KMS-11 (cell line): ENCODE measurements at regions not wholly inside any gene's neighbourhood (a gene's known extent, or its start where the extent isn't known, plus 50 kb on each side); places are given as distances from the start of the nearest gene placed in this dataset.

ENCODE experiments used
- H2AFZ ChIP-seq: fragments of 200-600 bp; sonication (generic); 2 replicates; pipeline ENCODE4 v1.6.1; 2016; ENCODE audit warnings: antibody characterized with exemption, mixed run types, low read depth
- H3K27ac ChIP-seq: fragments of 200-600 bp; sonication (generic); 2 replicates; pipeline ENCODE4 v1.6.1; 2016; ENCODE audit warnings: mild to moderate bottlenecking, mixed run types
- H3K27me3 ChIP-seq: fragments of 200-600 bp; sonication (generic); 2 replicates; pipeline ENCODE4 v1.6.1; 2017; ENCODE audit warnings: mild to moderate bottlenecking, low read depth, mixed run types, moderate library complexity; ENCODE audit not compliant: insufficient read depth
- H3K36me3 ChIP-seq: fragments of 200-600 bp; sonication (generic); 2 replicates; pipeline ENCODE4 v1.6.1; 2017; ENCODE audit warnings: mild to moderate bottlenecking, mixed run types; ENCODE audit not compliant: insufficient read depth
- H3K4me1 ChIP-seq: fragments of 200-600 bp; sonication (generic); 2 replicates; pipeline ENCODE4 v1.6.1; 2016; ENCODE audit warnings: mild to moderate bottlenecking, low read depth, mixed run types; ENCODE audit not compliant: poor library complexity, severe bottlenecking
- H3K4me2 ChIP-seq: fragments of 200-600 bp; sonication (generic); 2 replicates; pipeline ENCODE4 v1.7.0; 2016; ENCODE audit warnings: mild to moderate bottlenecking, mixed run types
- H3K4me3 ChIP-seq: fragments of 200-600 bp; sonication (generic); IDR thresholded peaks from 2 replicates; pipeline ENCODE4 v1.6.1; 2017; ENCODE audit warnings: low read depth, low read length, mixed read lengths; ENCODE audit not compliant: insufficient read depth
- H3K79me2 ChIP-seq: fragments of 200-600 bp; sonication (generic); 2 replicates; pipeline ENCODE4 v1.6.1; 2016; ENCODE audit warnings: low read depth, mixed run types; ENCODE audit not compliant: insufficient read depth
- H3K9ac ChIP-seq: fragments of 200-600 bp; sonication (generic); 2 replicates; pipeline ENCODE4 v1.6.1; 2016; ENCODE audit warnings: mild to moderate bottlenecking, mixed run types
- H4K20me1 ChIP-seq: fragments of 200-600 bp; sonication (generic); 2 replicates; pipeline ENCODE4 v1.6.1; 2016; ENCODE audit warnings: mild to moderate bottlenecking, mixed run types; ENCODE audit not compliant: insufficient read depth
- CTCF ChIP-seq: fragments of 200-600 bp; sonication (generic); conservative IDR thresholded peaks from 2 replicates; pipeline ENCODE4 v1.6.1; 2017; ENCODE audit warnings: low read depth, mild to moderate bottlenecking, antibody characterized with exemption, low read length, moderate library complexity, mixed read lengths

DNA sequence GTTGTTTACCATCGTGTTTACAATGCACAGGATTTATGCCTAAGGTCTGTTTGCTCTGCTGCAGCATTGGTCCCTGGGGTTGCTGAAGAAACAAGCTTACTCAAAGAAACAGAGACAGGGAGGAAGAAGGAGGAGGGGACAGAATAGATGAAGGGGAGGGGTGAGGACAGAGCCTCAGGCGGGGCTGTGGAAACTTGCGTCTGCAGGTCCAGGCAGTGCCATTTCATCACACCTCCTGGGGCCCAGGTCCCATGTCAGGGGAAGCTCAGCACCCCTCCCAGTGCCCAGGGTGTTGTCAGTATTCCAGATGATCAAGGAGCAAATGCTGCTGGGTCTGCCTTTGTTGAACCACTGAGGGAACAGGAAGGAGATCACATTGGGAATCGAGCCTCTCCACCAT is 1406.8 kb downstream of the TBC1D22A start:
- no peaks in the 10 kb centered on the region for H3K4me1 ChIP-seq
- H2AFZ ChIP-seq, result no peak overlapping the region
- H3K4me3 ChIP-seq, result no peak overlapping the region
- no peak overlapping the region for H3K9ac ChIP-seq
- H3K27ac ChIP-seq, result no peak overlapping the region
- no peaks in the 10 kb centered on the region for H3K27me3 ChIP-seq
- H3K4me2 ChIP-seq, result no peak overlapping the region
- no peaks in the 10 kb centered on the region for H3K79me2 ChIP-seq
- TF ChIP-seq CTCF, result no peak
- no peaks in the 10 kb centered on the region for H3K36me3 ChIP-seq
- H4K20me1 ChIP-seq, result no peaks in the 10 kb centered on the region

- Histone ChIP-seq H3K4me1 (no peaks in the 10 kb centered on the region), H3K36me3 (no peaks in the 10 kb centered on the region), H3K27me3 (no peaks in the 10 kb centered on the region), H3K79me2 (no peaks in the 10 kb centered on the region), H3K27ac (no peak overlapping the region), H4K20me1 (no peaks in the 10 kb centered on the region), H3K4me3 (no peak overlapping the region), H2AFZ (no peak overlapping the region), H3K9ac (no peak overlapping the region), H3K4me2 (no peak overlapping the region)
- no peak for TF ChIP-seq CTCF
Measured at GRCh38 chr22:48167238-48167637, 1404.8 kb downstream of the TBC1D22A start.

- no peaks in the 10 kb centered on the region for H3K79me2 ChIP-seq
- no peak overlapping the region for H2AFZ ChIP-seq
- H3K4me1 ChIP-seq, result no peaks in the 10 kb centered on the region
- no peaks in the 10 kb centered on the region for H3K27me3 ChIP-seq
- no peak for TF ChIP-seq CTCF
- H3K27ac ChIP-seq, result no peak overlapping the region
- no peak overlapping the region for H3K4me3 ChIP-seq
- H4K20me1 ChIP-seq, result no peaks in the 10 kb centered on the region
- no peak overlapping the region for H3K9ac ChIP-seq
- H3K36me3 ChIP-seq, result no peaks in the 10 kb centered on the region
- H3K4me2 ChIP-seq, result no peak overlapping the region
Measured at GRCh38 chr22:48161298-48161697, 1398.8 kb downstream of the TBC1D22A start.

- Histone ChIP-seq H2AFZ (no peak overlapping the region), H3K27me3 (no peaks in the 10 kb centered on the region), H3K4me3 (no peak overlapping the region), H3K79me2 (no peaks in the 10 kb centered on the region), H3K9ac (no peak overlapping the region), H3K4me2 (no peak overlapping the region), H3K27ac (no peak overlapping the region), H3K36me3 (no peaks in the 10 kb centered on the region), H3K4me1 (no peaks in the 10 kb centered on the region), H4K20me1 (no peaks in the 10 kb centered on the region)
- TF ChIP-seq CTCF, result no peak
Measured at GRCh38 chr22:48157676-48158075, 1395.2 kb downstream of the TBC1D22A start.
